ENCODE measurements at regions not wholly inside any gene's neighbourhood (a gene's known extent, or its start where the extent isn't known, plus 50 kb on each side); places are given as distances from the start of the nearest gene placed in this dataset.

DNA sequence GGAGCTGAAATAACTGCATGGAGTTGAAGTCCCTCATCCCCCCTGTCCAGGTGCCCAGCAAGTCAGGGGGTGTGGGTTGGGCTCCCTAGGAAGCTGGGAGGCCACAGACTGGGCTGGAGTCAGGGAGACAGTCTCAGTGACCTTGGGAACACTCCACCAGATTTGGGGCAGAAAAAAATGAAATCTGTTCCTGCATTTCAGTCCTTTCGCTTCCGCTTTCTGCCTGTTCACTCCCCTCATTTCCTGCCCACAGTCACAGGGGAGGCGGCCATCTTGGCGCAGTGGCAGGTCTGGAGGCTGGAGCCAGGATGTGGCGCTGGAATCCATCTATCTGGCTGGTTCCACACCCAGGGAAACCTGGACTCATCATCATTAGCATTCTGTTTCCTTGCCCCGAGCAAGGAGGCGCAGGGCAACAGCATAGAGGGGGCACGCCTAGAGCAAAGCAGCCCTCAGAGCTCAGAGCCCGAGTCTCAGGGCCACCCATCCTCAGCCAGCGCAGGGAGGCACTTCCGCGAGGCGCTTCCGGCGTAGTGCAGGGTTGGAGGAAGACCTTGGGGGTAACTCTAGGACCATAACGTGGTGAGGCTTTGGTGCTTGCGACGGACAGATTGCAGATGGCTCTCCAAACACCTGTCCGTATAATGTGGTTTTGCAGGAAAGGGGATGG lies 86.2 kb upstream of the HSPA9 start (continued):
- TF ChIP-seq FOS (IDR thresholded peaks at IDR 0.05; ENCODE audit: borderline replicate concordance, extremely low read depth, insufficient read length), result no peak

DNA sequence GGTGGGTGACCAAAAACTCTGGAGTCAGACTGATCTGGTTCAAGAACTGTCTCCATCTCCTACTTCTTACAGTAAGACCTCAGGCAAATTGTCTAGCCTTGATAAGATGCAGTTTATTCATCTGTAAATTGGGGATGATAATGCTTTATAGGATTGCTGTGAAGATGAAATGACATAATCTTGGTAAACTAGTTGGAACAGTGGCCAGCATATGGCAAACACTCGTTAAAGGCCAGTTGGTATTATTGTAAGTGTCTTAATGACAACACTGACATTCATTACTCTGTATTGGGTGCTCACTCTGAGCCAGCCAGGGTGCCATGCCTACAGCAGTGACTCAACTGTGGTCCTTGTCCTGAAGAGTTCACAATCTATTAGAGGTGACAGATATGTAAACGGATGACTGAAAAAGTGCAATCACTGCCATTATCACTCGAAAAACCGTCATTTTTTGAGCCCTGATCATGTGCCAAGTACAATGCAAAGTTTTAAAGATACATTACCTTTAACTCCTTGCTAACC lies 84.9 kb upstream of the HSPA9 start:
- ChIA-PET RAD21 (ENCODE audit: unreplicated experiment) (no interaction called here), CTCF (no interaction called here), SMC1A (ENCODE audit: uncharacterized antibody, unreplicated experiment) (no interaction called here), POLR2A (interaction anchor here (0.6 kb wide), 1 partner anchor 11 kb away, joined by 8 read pairs; no protein-coding TSS in a partner anchor)
- Histone ChIP-seq H3K9ac (ENCODE audit: control insufficient read depth, insufficient read depth, low read length) (no peak overlapping the region), H4K20me1 (ENCODE audit: control insufficient read depth, insufficient read depth) (no peaks in the 10 kb centered on the region), H3K27ac (ENCODE audit: control insufficient read depth, insufficient read depth) (no peak overlapping the region), H3K4me1 (ENCODE audit: control insufficient read depth, insufficient read depth, low read length) (peaks cover 18% of the 10 kb centered on the region), H3K9me3 (replicated peaks; ENCODE audit: control insufficient read depth, insufficient read depth, low read length) (no peaks in the 10 kb centered on the region), H3K4me2 (ENCODE audit: control insufficient read depth, insufficient read depth) (no peak overlapping the region), H3K27me3 (replicated peaks in 1 of 2; ENCODE audit: control insufficient read depth in 2 of 2, insufficient read depth in 2 of 2, low read length in 1 of 2) (no peaks in the 10 kb centered on the region; a peak in 1 of 4 replicates), H3K36me3 (ENCODE audit: control insufficient read depth in 2 of 2, insufficient read depth in 2 of 2, low read length in 1 of 2) (no peaks in the 10 kb centered on the region), H3K79me2 (ENCODE audit: control insufficient read depth, insufficient read depth, low read length) (no peaks in the 10 kb centered on the region), H2AFZ (ENCODE audit: control insufficient read depth, low read depth, low read length) (no peak overlapping the region), H3K4me3 (no peak overlapping the region)
- TF ChIP-seq, protein P1, sequence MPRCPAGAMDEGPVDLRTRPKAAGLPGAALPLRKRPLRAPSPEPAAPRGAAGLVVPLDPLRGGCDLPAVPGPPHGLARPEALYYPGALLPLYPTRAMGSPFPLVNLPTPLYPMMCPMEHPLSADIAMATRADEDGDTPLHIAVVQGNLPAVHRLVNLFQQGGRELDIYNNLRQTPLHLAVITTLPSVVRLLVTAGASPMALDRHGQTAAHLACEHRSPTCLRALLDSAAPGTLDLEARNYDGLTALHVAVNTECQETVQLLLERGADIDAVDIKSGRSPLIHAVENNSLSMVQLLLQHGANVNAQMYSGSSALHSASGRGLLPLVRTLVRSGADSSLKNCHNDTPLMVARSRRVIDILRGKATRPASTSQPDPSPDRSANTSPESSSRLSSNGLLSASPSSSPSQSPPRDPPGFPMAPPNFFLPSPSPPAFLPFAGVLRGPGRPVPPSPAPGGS (IDR thresholded peaks at IDR 0.05; ENCODE audit: borderline replicate concordance, insufficient read depth, low read depth, low read length, poor library complexity, severe bottlenecking), result peak; percentile 15
- TF ChIP-seq, protein P2, sequence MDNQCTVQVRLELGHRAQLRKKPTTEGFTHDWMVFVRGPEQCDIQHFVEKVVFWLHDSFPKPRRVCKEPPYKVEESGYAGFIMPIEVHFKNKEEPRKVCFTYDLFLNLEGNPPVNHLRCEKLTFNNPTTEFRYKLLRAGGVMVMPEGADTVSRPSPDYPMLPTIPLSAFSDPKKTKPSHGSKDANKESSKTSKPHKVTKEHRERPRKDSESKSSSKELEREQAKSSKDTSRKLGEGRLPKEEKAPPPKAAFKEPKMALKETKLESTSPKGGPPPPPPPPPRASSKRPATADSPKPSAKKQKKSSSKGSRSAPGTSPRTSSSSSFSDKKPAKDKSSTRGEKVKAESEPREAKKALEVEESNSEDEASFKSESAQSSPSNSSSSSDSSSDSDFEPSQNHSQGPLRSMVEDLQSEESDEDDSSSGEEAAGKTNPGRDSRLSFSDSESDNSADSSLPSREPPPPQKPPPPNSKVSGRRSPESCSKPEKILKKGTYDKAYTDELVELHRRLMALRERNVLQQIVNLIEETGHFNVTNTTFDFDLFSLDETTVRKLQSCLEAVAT (IDR thresholded peaks at IDR 0.05), result no peak
- intact Hi-C loops (cut with micrococcal nuclease; ENCODE audit: unreplicated experiment), result no loop called here
- in situ Hi-C loops (cut with MboI), result no loop called here
- DNase-seq (ENCODE audit: low read depth, low spot score), result no peak
- WGBS (ENCODE audit: insufficient coverage, insufficient replicate concordance, low lambda C conversion rate, missing lambda C conversion rate), result 4% methylated on average over 4 of the region's 4 CpGs
- no peak for FAIRE-seq
- no peak for ATAC-seq
- no TSS peak for BruUV-seq (replicated peaks)

All from GM12878 (cell line).